Astrocyte (in vitro differentiated cells and primary cell): ENCODE measurements at regions not wholly inside any gene's neighbourhood (a gene's known extent, or its start where the extent isn't known, plus 50 kb on each side); places are given as distances from the start of the nearest gene placed in this dataset.

Experiments
- EZH2 ChIP-seq: IDR thresholded peaks from 2 replicates; pipeline ENCODE4 v1.6.1; 2012; ENCODE audit warnings: mild to moderate bottlenecking, low read length, inconsistent platforms; ENCODE audit not compliant: insufficient read depth
- TF ChIP-seq, protein P1 (sequence below): IDR thresholded peaks from 2 replicates; pipeline ENCODE4 v1.5.1; 2011; ENCODE audit warnings: low read depth, mild to moderate bottlenecking, inconsistent platforms, low read length, moderate library complexity; ENCODE audit not compliant: insufficient read depth

DNA sequence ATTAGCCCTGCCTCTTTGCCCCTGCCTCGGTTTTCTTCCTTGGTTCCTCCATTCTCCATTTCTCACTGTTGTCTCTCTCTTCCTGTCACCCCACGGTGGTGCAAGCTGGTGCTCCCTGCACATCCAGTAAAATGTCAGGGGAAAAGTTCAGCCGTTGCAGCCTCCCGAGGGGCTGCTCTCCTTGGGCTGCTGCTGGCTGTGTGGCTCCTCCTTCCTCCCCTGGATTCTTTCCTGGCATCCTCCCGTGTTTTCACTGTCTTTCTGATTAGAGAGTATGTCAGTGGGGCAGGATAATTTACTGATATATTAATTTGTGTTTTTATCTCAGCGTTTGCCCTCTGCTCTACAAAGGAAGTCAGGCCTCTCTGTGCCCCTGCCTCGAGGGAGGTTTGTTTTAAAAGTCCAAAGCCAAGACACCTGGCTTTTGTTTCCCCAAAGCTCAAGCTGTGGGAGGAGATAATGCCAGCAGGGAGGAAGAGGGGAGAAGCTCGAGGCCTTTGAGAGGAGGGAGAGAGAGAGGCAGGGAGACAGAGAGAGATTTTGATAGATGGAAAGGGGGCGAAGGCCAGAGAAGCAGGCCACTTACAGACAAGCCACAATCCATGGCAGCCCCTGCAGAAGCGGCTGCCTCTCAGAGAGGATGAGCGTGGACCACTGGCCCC, 150.3 kb upstream of the NR2F2 start:
- TF ChIP-seq, protein P1, sequence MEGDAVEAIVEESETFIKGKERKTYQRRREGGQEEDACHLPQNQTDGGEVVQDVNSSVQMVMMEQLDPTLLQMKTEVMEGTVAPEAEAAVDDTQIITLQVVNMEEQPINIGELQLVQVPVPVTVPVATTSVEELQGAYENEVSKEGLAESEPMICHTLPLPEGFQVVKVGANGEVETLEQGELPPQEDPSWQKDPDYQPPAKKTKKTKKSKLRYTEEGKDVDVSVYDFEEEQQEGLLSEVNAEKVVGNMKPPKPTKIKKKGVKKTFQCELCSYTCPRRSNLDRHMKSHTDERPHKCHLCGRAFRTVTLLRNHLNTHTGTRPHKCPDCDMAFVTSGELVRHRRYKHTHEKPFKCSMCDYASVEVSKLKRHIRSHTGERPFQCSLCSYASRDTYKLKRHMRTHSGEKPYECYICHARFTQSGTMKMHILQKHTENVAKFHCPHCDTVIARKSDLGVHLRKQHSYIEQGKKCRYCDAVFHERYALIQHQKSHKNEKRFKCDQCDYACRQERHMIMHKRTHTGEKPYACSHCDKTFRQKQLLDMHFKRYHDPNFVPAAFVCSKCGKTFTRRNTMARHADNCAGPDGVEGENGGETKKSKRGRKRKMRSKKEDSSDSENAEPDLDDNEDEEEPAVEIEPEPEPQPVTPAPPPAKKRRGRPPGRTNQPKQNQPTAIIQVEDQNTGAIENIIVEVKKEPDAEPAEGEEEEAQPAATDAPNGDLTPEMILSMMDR, result no peak
- TF ChIP-seq EZH2, result no peak
